ENCODE measurements at regions not wholly inside any gene's neighbourhood (a gene's known extent, or its start where the extent isn't known, plus 50 kb on each side); places are given as distances from the start of the nearest gene placed in this dataset.

- TF ChIP-seq CTCF (IDR thresholded peaks at IDR 0.05) (no peak), SIN3A (IDR thresholded peaks at IDR 0.05; ENCODE audit: borderline replicate concordance, insufficient read depth, low read depth, low read length) (no peak), TCF7L2 (IDR thresholded peaks at IDR 0.05; ENCODE audit: low read depth, low read length) (no peak), POLR2AphosphoS5 (IDR thresholded peaks at IDR 0.05; ENCODE audit: low read depth, low read length) (no peak), REST (IDR thresholded peaks at IDR 0.05; ENCODE audit: insufficient read depth in 1 of 2, low read depth in 2 of 2, low read length in 1 of 2) (no peak)
Measured at GRCh38 chr11:103768816-103769215, 267.6 kb upstream of the DDI1 start.
